Hepatocyte (in vitro differentiated cells): ENCODE measurements at regions not wholly inside any gene's neighbourhood (a gene's known extent, or its start where the extent isn't known, plus 50 kb on each side); places are given as distances from the start of the nearest gene placed in this dataset.

Source experiments
- EZH2 ChIP-seq: fragments of 200-600 bp; sonication (generic); IDR thresholded peaks from 2 replicates; pipeline ENCODE4 v1.6.1; 2016; ENCODE audit warnings: antibody characterized with exemption, mild to moderate bottlenecking, borderline replicate concordance
- EZH2phosphoT487 ChIP-seq: fragments of 200-600 bp; sonication (generic); IDR thresholded peaks from one replicate; pipeline ENCODE4 v1.6.1; 2018; ENCODE audit warnings: antibody characterized with exemption, mild to moderate bottlenecking, low read depth, moderate library complexity; ENCODE audit not compliant: unreplicated experiment, severe bottlenecking
- TF ChIP-seq, protein P1 (sequence below): fragments of 200-600 bp; sonication (generic); IDR thresholded peaks from 2 replicates; pipeline ENCODE4 v1.5.1; 2016; ENCODE audit warnings: antibody characterized with exemption, mild to moderate bottlenecking; ENCODE audit not compliant: poor library complexity

DNA sequence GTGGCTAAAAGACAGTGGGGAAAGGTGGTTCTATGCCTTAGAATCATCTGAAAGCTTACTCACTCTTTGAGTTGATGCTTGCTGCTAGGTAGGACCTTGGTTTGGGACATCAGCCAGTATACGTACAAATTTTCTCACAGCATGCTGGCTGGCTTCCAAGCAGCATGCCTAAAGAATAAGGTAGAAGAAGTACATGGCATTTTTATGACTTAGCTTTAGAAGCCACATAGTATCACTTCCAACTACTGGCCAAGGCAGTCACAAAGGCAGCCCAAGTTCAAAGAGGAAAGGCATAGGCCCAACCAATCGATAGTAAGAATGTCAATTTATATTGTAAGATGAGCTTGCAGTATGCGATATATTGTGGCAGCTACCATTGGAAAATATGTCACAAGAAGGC lies 284.2 kb upstream of the CAND1 start:
- TF ChIP-seq, protein P1, sequence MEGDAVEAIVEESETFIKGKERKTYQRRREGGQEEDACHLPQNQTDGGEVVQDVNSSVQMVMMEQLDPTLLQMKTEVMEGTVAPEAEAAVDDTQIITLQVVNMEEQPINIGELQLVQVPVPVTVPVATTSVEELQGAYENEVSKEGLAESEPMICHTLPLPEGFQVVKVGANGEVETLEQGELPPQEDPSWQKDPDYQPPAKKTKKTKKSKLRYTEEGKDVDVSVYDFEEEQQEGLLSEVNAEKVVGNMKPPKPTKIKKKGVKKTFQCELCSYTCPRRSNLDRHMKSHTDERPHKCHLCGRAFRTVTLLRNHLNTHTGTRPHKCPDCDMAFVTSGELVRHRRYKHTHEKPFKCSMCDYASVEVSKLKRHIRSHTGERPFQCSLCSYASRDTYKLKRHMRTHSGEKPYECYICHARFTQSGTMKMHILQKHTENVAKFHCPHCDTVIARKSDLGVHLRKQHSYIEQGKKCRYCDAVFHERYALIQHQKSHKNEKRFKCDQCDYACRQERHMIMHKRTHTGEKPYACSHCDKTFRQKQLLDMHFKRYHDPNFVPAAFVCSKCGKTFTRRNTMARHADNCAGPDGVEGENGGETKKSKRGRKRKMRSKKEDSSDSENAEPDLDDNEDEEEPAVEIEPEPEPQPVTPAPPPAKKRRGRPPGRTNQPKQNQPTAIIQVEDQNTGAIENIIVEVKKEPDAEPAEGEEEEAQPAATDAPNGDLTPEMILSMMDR: no peak
- TF ChIP-seq EZH2 (no peak), EZH2phosphoT487 (no peak)
